HG03103 (cell line): ENCODE measurements at regions not wholly inside any gene's neighbourhood (a gene's known extent, or its start where the extent isn't known, plus 50 kb on each side); places are given as distances from the start of the nearest gene placed in this dataset.
A peak's percentile ranks its signal among the peaks of the same experiment; 100 is the strongest.

Experiments used
- ATAC-seq: cut with Tn5 transposase; IDR thresholded peaks from one replicate; pipeline ENCODE4 v1.9.1; 2021; ENCODE audit warnings: low read depth; ENCODE audit not compliant: unreplicated experiment

GRCh38 chr13:73733706-73734105 is 400.5 kb downstream of the KLF12 start:
- ATAC-seq = no peak

GRCh38 chr13:73732350-73732749 is 401.9 kb downstream of the KLF12 start:
- no peak for ATAC-seq

GRCh38 chr13:73731564-73731963 is 402.6 kb downstream of the KLF12 start:
- no peak for ATAC-seq

GRCh38 chr13:73730014-73730413 is 404.2 kb downstream of the KLF12 start:
- no peak for ATAC-seq

- ATAC-seq = no peak
Measured at GRCh38 chr13:73729046-73729445, 405.2 kb downstream of the KLF12 start.

- peak; percentile 77 for ATAC-seq
Measured at GRCh38 chr13:73722120-73722519, 412.1 kb downstream of the KLF12 start.

GRCh38 chr13:73721571-73721970 is 412.6 kb downstream of the KLF12 start:
- no peak for ATAC-seq

- no peak for ATAC-seq
Measured at GRCh38 chr13:73720216-73720840, 413.9 kb downstream of the KLF12 start.

GRCh38 chr13:73718246-73718645 is 416.0 kb downstream of the KLF12 start:
- no peak for ATAC-seq

GRCh38 chr13:73717632-73718031 is 416.6 kb downstream of the KLF12 start:
- ATAC-seq = no peak

GRCh38 chr13:73715911-73716510 is 418.2 kb downstream of the KLF12 start:
- ATAC-seq = peak; percentile 53

GRCh38 chr13:73715114-73715910 is 418.9 kb downstream of the KLF12 start:
- ATAC-seq = peak; percentile 92

GRCh38 chr13:73714522-73714921 is 419.7 kb downstream of the KLF12 start:
- no peak for ATAC-seq

GRCh38 chr13:73708393-73708985 is 425.7 kb downstream of the KLF12 start:
- peak; percentile 98 for ATAC-seq

GRCh38 chr13:73704587-73704986 is 429.6 kb downstream of the KLF12 start:
- no peak for ATAC-seq

- no peak for ATAC-seq
Measured at GRCh38 chr13:73703606-73704005, 430.6 kb downstream of the KLF12 start.

- ATAC-seq = peak; percentile 82
Measured at GRCh38 chr13:73702419-73703071, 431.7 kb downstream of the KLF12 start.

GRCh38 chr13:73701160-73701559 is 433.0 kb downstream of the KLF12 start:
- no peak for ATAC-seq

GRCh38 chr13:73698859-73699258 is 435.3 kb downstream of the KLF12 start:
- ATAC-seq = no peak

GRCh38 chr13:73697166-73697565 is 437.0 kb downstream of the KLF12 start:
- no peak for ATAC-seq

- ATAC-seq = no peak
Measured at GRCh38 chr13:73696713-73697112, 437.5 kb downstream of the KLF12 start.
